ENCODE measurements at regions not wholly inside any gene's neighbourhood (a gene's known extent, or its start where the extent isn't known, plus 50 kb on each side); places are given as distances from the start of the nearest gene placed in this dataset.

DNA sequence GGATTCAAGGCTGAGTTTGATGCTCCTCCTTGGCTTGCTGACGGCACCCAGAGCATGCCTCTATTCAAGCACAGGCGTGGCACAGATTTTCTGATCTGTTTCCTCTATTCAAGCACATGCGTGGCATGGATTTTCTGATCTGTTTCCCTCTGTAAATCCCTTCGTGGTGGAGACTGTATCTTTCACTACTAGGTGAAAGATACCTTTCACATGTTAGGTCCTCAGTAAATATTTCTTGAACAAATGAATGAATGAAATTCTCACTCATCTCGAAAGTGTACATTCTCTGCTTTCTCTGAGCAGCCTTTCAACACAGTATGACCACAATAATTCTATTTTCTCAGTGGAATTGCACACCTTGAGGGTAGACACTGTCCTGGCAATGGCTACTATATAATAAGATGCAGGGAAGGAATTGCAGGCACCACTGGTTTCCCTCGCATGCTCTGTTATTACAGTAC, 72.6 kb upstream of the F13A1 start:
- no peak for TF ChIP-seq CTCF (IDR thresholded peaks at IDR 0.05)
- no peak for TF ChIP-seq ZFX (IDR thresholded peaks at IDR 0.05; ENCODE audit: borderline replicate concordance)

All from 22Rv1 (cell line).